IMR-90 (cell line): ENCODE measurements at regions not wholly inside any gene's neighbourhood (a gene's known extent, or its start where the extent isn't known, plus 50 kb on each side); places are given as distances from the start of the nearest gene placed in this dataset.

Experiments
- ATAC-seq: fragments of 200-7000 bp; cut with Tn5 transposase; 2 replicates; pipeline ENCODE4 v1.9.1; 2020; ENCODE audit warnings: low read depth, mild to moderate bottlenecking, moderate library complexity
- BruUV-seq: library from RNA; stranded (reverse); fragments of 400-500 nt; replicated peaks from 2 replicates; lab custom pipeline; 2021; lab: Mats Ljungman, UMichigan
- CTCF ChIA-PET: fragments of 300-600 bp; formaldehyde crosslinking; extraction: SDS; loops from one replicate; lab custom pipeline; 2021; ENCODE audit warnings: antibody characterized with exemption; lab: Yijun Ruan, JAX
- POLR2A ChIA-PET: fragments of 300-600 bp; sonication (Branson Sonifier 250); formaldehyde crosslinking; loops from one replicate; lab custom pipeline; 2022; ENCODE audit warnings: antibody characterized with exemption; ENCODE audit not compliant: unreplicated experiment; lab: Charles Lee
- DNase-seq: peaks from one replicate; pipeline ENCODE4 v3.0.0; 2013
- H2AFZ ChIP-seq: replicated peaks from 2 replicates; pipeline ENCODE3; 2013; ENCODE audit warnings: low read length, mild to moderate bottlenecking; ENCODE audit not compliant: poor library complexity
- H2AK5ac ChIP-seq: 2 replicates; pipeline ENCODE4 v1.6.1; 2013; ENCODE audit warnings: low read depth, low read length, inconsistent platforms
- H2AK9ac ChIP-seq: replicated peaks from 2 replicates; pipeline ENCODE3; 2013; ENCODE audit warnings: mild to moderate bottlenecking, low read depth, low read length, moderate library complexity; ENCODE audit not compliant: poor library complexity
- H2BK120ac ChIP-seq: 2 replicates; pipeline ENCODE4 v1.6.1; 2013; ENCODE audit warnings: low read depth, low read length, inconsistent platforms
- H2BK15ac ChIP-seq: 3 replicates; pipeline ENCODE4 v1.6.1; 2013; ENCODE audit warnings: low read depth, low read length, inconsistent platforms
- H2BK20ac ChIP-seq: 2 replicates; pipeline ENCODE4 v1.6.1; 2013; ENCODE audit warnings: low read depth, mild to moderate bottlenecking, inconsistent platforms, low read length, moderate library complexity
- H2BK5ac ChIP-seq: 2 replicates; pipeline ENCODE4 v1.6.1; 2013; ENCODE audit warnings: mild to moderate bottlenecking, low read depth, low read length, inconsistent platforms; ENCODE audit not compliant: poor library complexity, severe bottlenecking
- H3K14ac ChIP-seq: replicated peaks from 2 replicates; pipeline ENCODE4 v1.6.1; 2013; ENCODE audit warnings: low read depth, low read length, inconsistent platforms
- H3K18ac ChIP-seq: 2 replicates; pipeline ENCODE4 v1.6.1; 2013; ENCODE audit warnings: low read depth, low read length, control low read depth
- H3K23ac ChIP-seq: 2 replicates; pipeline ENCODE4 v1.6.1; 2013; ENCODE audit warnings: low read depth, low read length, inconsistent platforms
- H3K27ac ChIP-seq: 2 replicates; pipeline ENCODE4 v1.5.1; 2013; ENCODE audit warnings: mild to moderate bottlenecking, control low read depth, low read length; ENCODE audit not compliant: insufficient read depth
- H3K27me3 ChIP-seq: 2 replicates; pipeline ENCODE4 v1.6.1; 2013; ENCODE audit warnings: low read length; ENCODE audit not compliant: control insufficient read depth, insufficient read depth
- H3K36me3 ChIP-seq: 2 replicates; pipeline ENCODE4 v1.6.1; 2013; ENCODE audit warnings: low read length, mixed read lengths; ENCODE audit not compliant: control insufficient read depth, insufficient read depth
- H3K4ac ChIP-seq: 2 replicates; pipeline ENCODE4 v1.6.1; 2013; ENCODE audit warnings: low read depth, low read length, inconsistent platforms
- H3K4me1 ChIP-seq: 2 replicates; pipeline ENCODE4 v1.6.1; 2013; ENCODE audit warnings: low read length, mixed read lengths; ENCODE audit not compliant: control insufficient read depth, insufficient read depth
- H3K4me2 ChIP-seq: 2 replicates; pipeline ENCODE4 v1.6.1; 2013; ENCODE audit warnings: low read depth, mild to moderate bottlenecking, control low read depth, low read length, moderate library complexity
- H3K4me3 ChIP-seq: 2 replicates; pipeline ENCODE4 v1.5.1; 2013; ENCODE audit warnings: low read depth, mild to moderate bottlenecking, control low read depth, low read length, moderate library complexity; ENCODE audit not compliant: insufficient read depth
- H3K56ac ChIP-seq: 2 replicates; pipeline ENCODE4 v1.6.1; 2013; ENCODE audit warnings: low read length, inconsistent platforms; ENCODE audit not compliant: insufficient read depth; ENCODE audit errors: extremely low read depth
- H3K79me1 ChIP-seq, 2 experiments: 2 replicates each; pipeline ENCODE4 v1.6.1; 2013; ENCODE audit warnings: low read length in 2 of 2, inconsistent platforms in 1 of 2, low read depth in 1 of 2
- H3K9ac ChIP-seq: 2 replicates; pipeline ENCODE4 v1.6.1; 2013; ENCODE audit warnings: low read depth, low read length, control low read depth
- H3K9me1 ChIP-seq: 2 replicates; pipeline ENCODE4 v1.6.1; 2013; ENCODE audit warnings: low read length, inconsistent platforms; ENCODE audit not compliant: insufficient read depth
- H3K9me3 ChIP-seq: 2 replicates; pipeline ENCODE4 v1.6.1; 2013; ENCODE audit warnings: low read length; ENCODE audit not compliant: control insufficient read depth, insufficient read depth
- H4K20me1 ChIP-seq: 2 replicates; pipeline ENCODE4 v1.6.1; 2013; ENCODE audit warnings: low read length, inconsistent platforms; ENCODE audit not compliant: insufficient read depth
- H4K5ac ChIP-seq: 2 replicates; pipeline ENCODE4 v1.6.1; 2013; ENCODE audit warnings: mild to moderate bottlenecking, low read depth, low read length, control low read depth
- H4K8ac ChIP-seq, 2 experiments: 2 replicates each; pipeline ENCODE4 v1.6.1; 2013; ENCODE audit warnings: low read depth in 2 of 2, low read length in 2 of 2, control low read depth in 1 of 2, inconsistent platforms in 1 of 2
- H4K91ac ChIP-seq: 2 replicates; pipeline ENCODE4 v1.6.1; 2013; ENCODE audit warnings: low read depth, low read length, inconsistent platforms; ENCODE audit not compliant: insufficient read depth
- BHLHE40 ChIP-seq: fragments of 150-350 bp; IDR thresholded peaks from 2 replicates; pipeline ENCODE4 v1.6.1; 2016; ENCODE audit warnings: mild to moderate bottlenecking, low read depth, low read length
- CEBPB ChIP-seq: IDR thresholded peaks from 2 replicates; pipeline ENCODE4 v1.6.1; 2012; ENCODE audit warnings: low read depth, low read length, improper control_type of control experiment
- CHD1 ChIP-seq: IDR thresholded peaks from 2 replicates; pipeline ENCODE4 v1.6.1; 2012; ENCODE audit warnings: low read depth, low read length, improper control_type of control experiment
- CTCF ChIP-seq: conservative IDR thresholded peaks from 2 replicates; pipeline ENCODE4 v1.5.1; 2012; ENCODE audit warnings: mild to moderate bottlenecking, low read depth, low read length, improper control_type of control experiment
- ELK1 ChIP-seq: fragments of 150-350 bp; IDR thresholded peaks from 2 replicates; pipeline ENCODE4 v1.6.1; 2016; ENCODE audit warnings: low read depth, mild to moderate bottlenecking, low read length, moderate library complexity, borderline replicate concordance
- FOS ChIP-seq: fragments of 150-350 bp; IDR thresholded peaks from 2 replicates; pipeline ENCODE4 v1.6.1; 2016; ENCODE audit warnings: low read depth, low read length
- MAFK ChIP-seq: IDR thresholded peaks from 2 replicates; pipeline ENCODE4 v1.6.1; 2012; ENCODE audit warnings: low read depth, low read length, improper control_type of control experiment
- MAZ ChIP-seq: IDR thresholded peaks from 2 replicates; pipeline ENCODE4 v1.6.1; 2012; ENCODE audit warnings: low read depth, mild to moderate bottlenecking, low read length, improper control_type of control experiment, moderate library complexity, borderline replicate concordance
- MXI1 ChIP-seq: IDR thresholded peaks from 2 replicates; pipeline ENCODE4 v1.6.1; 2012; ENCODE audit warnings: low read depth, mild to moderate bottlenecking, low read length, moderate library complexity, borderline replicate concordance
- NFE2L2 ChIP-seq: fragments of 150-350 bp; IDR thresholded peaks from 2 replicates; pipeline ENCODE4 v1.6.1; 2016; ENCODE audit warnings: low read depth, mild to moderate bottlenecking, low read length
- RAD21 ChIP-seq: IDR thresholded peaks from 2 replicates; pipeline ENCODE4 v1.6.1; 2012; ENCODE audit warnings: low read length, improper control_type of control experiment
- RCOR1 ChIP-seq: IDR thresholded peaks from 2 replicates; pipeline ENCODE4 v1.6.1; 2012; ENCODE audit warnings: mild to moderate bottlenecking, low read length, improper control_type of control experiment; ENCODE audit not compliant: insufficient replicate concordance
- RFX5 ChIP-seq: IDR thresholded peaks from 2 replicates; pipeline ENCODE4 v1.8.0; 2012; ENCODE audit warnings: low read depth, mild to moderate bottlenecking, low read length, moderate library complexity
- SMC3 ChIP-seq: fragments of 150-350 bp; IDR thresholded peaks from 2 replicates; pipeline ENCODE4 v1.6.1; 2016; ENCODE audit warnings: low read depth, mild to moderate bottlenecking, antibody characterized with exemption, low read length, moderate library complexity
- USF2 ChIP-seq: fragments of 150-350 bp; IDR thresholded peaks from 2 replicates; pipeline ENCODE4 v1.6.1; 2017; ENCODE audit warnings: mild to moderate bottlenecking, antibody characterized with exemption, low read length, low read depth
- WGBS, 2 experiments: methylation state at CpG; one replicate each; pipeline versions ENCODE4 v1.1.5 to v1.1.7; 2013; ENCODE audit warnings: missing lambda C conversion rate in 2 of 2; ENCODE audit not compliant: insufficient read length in 1 of 2; ENCODE audit errors: extremely low coverage in 2 of 2; 5-methylcytosine and 5-hydroxymethylcytosine counted together
- dilution Hi-C: fragments of 300-500 bp; cut with HindIII; formaldehyde crosslinking; loops from one replicate; pipeline ENCODE4 v1.14.3; 2018; ENCODE audit warnings: low sequenced_read_pairs; ENCODE audit not compliant: unreplicated experiment
- in situ Hi-C: fragments of 300-500 bp; cut with MboI; formaldehyde crosslinking; loops from 3 replicates; pipeline ENCODE4 v1.14.3; 2019; ENCODE audit warnings: low sequenced_read_pairs, inconsistent platforms, mixed read lengths
- intact Hi-C: fragments of 100-400 bp; cut with micrococcal nuclease; formaldehyde crosslinking; loops from 2 replicates; pipeline ENCODE4 v1.10.0; 2022

DNA sequence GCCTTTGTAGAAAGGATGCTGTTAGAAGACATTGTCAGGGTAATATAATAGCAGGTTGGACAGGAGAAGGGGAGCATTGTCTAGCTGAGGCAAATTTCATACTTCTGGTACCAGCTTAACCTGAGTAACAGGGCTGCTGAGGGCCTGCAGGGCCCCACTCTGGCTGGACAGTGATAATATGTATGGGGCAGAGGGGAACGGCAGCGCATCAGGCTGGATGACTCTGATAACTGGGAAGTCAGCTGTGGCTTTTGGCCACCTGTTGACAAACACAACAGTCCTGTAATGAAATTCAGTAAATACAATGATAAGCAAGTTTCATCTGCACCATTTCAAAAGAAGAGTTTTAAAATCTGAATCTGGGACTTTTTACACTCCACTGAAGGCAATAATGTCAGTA is 259.9 kb upstream of the CNR1 start:
- ChIA-PET POLR2A (no interaction called here), CTCF (interaction anchor here (0.6 kb wide), 1 partner anchor 402 kb away, joined by 3 read pairs; no protein-coding TSS in a partner anchor)
- ATAC-seq (no peak), DNase-seq (no peak)
- Histone ChIP-seq H3K14ac (no peak overlapping the region), H3K56ac (no peak overlapping the region), H4K8ac (no peak overlapping the region), H2AFZ (no peak overlapping the region), H2BK20ac (no peak overlapping the region), H3K9me1 (no peaks in the 10 kb centered on the region), H2BK15ac (no peak overlapping the region), H4K20me1 (no peaks in the 10 kb centered on the region), H3K18ac (no peak overlapping the region), H3K79me1 (no peaks in the 10 kb centered on the region), H3K9me3 (0 out of 2 replicates have a peak, but pooled peaks cover 2% of the 10 kb centered on the region), H3K9ac (no peak overlapping the region), H3K4me3 (no peak overlapping the region), H4K5ac (no peak overlapping the region), H2BK5ac (no peak overlapping the region), H2AK5ac (no peak overlapping the region), H2AK9ac (no peak overlapping the region), H4K91ac (no peak overlapping the region), H3K23ac (no peak overlapping the region), H2BK120ac (no peak overlapping the region), H3K4ac (no peak overlapping the region), H3K27ac (no peak overlapping the region), H3K36me3 (no peaks in the 10 kb centered on the region), H3K4me2 (no peak overlapping the region), H3K4me1 (no peaks in the 10 kb centered on the region), H3K27me3 (no peaks in the 10 kb centered on the region)
- no peak for TF ChIP-seq RAD21
- TF ChIP-seq ELK1, result no peak
- no peak for TF ChIP-seq RFX5
- no peak for TF ChIP-seq MAZ
- TF ChIP-seq MAFK, result no peak
- TF ChIP-seq BHLHE40, result no peak
- TF ChIP-seq RCOR1, result no peak
- no peak for TF ChIP-seq USF2
- TF ChIP-seq SMC3, result no peak
- no peak for TF ChIP-seq CTCF
- TF ChIP-seq CEBPB, result no peak
- no peak for TF ChIP-seq CHD1
- TF ChIP-seq MXI1, result no peak
- no peak for TF ChIP-seq FOS
- TF ChIP-seq NFE2L2, result no peak
- intact Hi-C loops (no loop called here), dilution Hi-C loops (no loop called here), in situ Hi-C loops (no loop called here)
- no CpG with 5 or more reads among the region's 2 CpGs for WGBS, 2 experiments
- BruUV-seq, result no TSS peak
